Lung (tissue), 11 donors: ENCODE measurements at regions not wholly inside any gene's neighbourhood (a gene's known extent, or its start where the extent isn't known, plus 50 kb on each side); places are given as distances from the start of the nearest gene placed in this dataset.

Experiments
- ATAC-seq: fragments of 200-7000 bp; cut with Tn5 transposase; one replicate; pipeline ENCODE4 v1.9.1; 2020; ENCODE audit warnings: moderate number of reproducible peaks; ENCODE audit not compliant: insufficient read depth, low FRiP score
- DNase-seq, 3 donors: peaks; one replicate each; pipeline ENCODE4 v3.0.0-alpha.2; 2013 to 2017
- H3K27ac ChIP-seq, 2 donors: one replicate each; pipeline ENCODE4 v1.5.1; 2013; ENCODE audit warnings: mild to moderate bottlenecking in 2 of 2, moderate library complexity in 2 of 2, control low read depth in 1 of 2, inconsistent platforms in 1 of 2, low read depth in 1 of 2, low read length in 1 of 2
- H3K27me3 ChIP-seq, 3 donors: one replicate each; pipeline ENCODE4 v1.5.1; 2013; ENCODE audit warnings: low read length in 2 of 3; ENCODE audit not compliant: control insufficient read depth in 3 of 3, insufficient read depth in 3 of 3
- H3K36me3 ChIP-seq, 4 donors: one replicate each; pipeline ENCODE4 v1.5.1; 2013; ENCODE audit warnings: low read length in 4 of 4, mild to moderate bottlenecking in 1 of 4, moderate library complexity in 1 of 4; ENCODE audit not compliant: control insufficient read depth in 4 of 4, insufficient read depth in 4 of 4
- H3K4me1 ChIP-seq, 5 donors: one replicate each; pipeline ENCODE4 v1.5.1; 2013; ENCODE audit warnings: low read length in 5 of 5, mild to moderate bottlenecking in 2 of 5, moderate library complexity in 1 of 5; ENCODE audit not compliant: control insufficient read depth in 5 of 5, insufficient read depth in 5 of 5
- H3K4me3 ChIP-seq: one replicate; pipeline ENCODE4 v1.5.1; 2013; ENCODE audit warnings: mild to moderate bottlenecking, control low read depth, moderate library complexity
- H3K9ac ChIP-seq, 2 donors: one replicate each; pipeline ENCODE4 v1.5.1; 2013; ENCODE audit warnings: low read length in 2 of 2, control low read depth in 1 of 2; ENCODE audit not compliant: insufficient read depth in 1 of 2
- H3K9me3 ChIP-seq, 4 donors: one replicate each; pipeline ENCODE4 v1.5.1; 2013; ENCODE audit warnings: low read length in 3 of 4, mild to moderate bottlenecking in 1 of 4, moderate library complexity in 1 of 4; ENCODE audit not compliant: control insufficient read depth in 4 of 4, insufficient read depth in 3 of 4
- WGBS, 2 donors: extraction: QIAGEN DNeasy Blood & Tissue Kit; methylation state at CpG; one replicate each; pipeline ENCODE4 v1.1.7; 2013; 5-methylcytosine and 5-hydroxymethylcytosine counted together
- TF ChIP-seq, protein P1 (sequence below): IDR thresholded peaks from 2 replicates; pipeline ENCODE4 v1.5.1; 2012; ENCODE audit warnings: mild to moderate bottlenecking; ENCODE audit errors: control extremely low read depth, extremely low read depth
- donor health status: control.
- donor health status: control.
- donor health status: Bipolar disorder and iron deficiency.
- donor health status: healthy.
- donor health status: DM: yes; HTN: yes; CAD: no.

DNA sequence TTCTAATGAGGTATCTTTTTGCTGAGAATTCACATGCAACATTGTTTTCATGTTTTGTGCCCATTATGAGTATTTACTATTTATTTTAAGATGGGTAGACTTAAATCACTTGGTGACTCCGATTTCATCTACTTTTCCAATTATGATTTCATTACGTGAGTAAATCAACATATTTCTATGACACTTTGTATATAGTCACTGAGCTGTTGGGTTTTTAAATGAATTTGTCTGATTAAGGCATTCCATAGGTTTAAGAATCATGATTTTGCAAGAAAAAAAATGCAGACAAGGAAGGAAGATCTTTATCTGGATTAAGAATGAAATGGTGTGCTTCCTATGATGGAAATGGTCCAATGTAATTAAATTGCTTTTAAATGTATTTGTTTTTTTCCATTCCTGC is 661.9 kb downstream of the ANXA1 start:
- no peaks in the 10 kb centered on the region for H3K36me3 ChIP-seq
- DNase-seq = no peak
- WGBS, 2 donors = 87 to 88% methylated on average over 2 of the region's 2 CpGs

DNA sequence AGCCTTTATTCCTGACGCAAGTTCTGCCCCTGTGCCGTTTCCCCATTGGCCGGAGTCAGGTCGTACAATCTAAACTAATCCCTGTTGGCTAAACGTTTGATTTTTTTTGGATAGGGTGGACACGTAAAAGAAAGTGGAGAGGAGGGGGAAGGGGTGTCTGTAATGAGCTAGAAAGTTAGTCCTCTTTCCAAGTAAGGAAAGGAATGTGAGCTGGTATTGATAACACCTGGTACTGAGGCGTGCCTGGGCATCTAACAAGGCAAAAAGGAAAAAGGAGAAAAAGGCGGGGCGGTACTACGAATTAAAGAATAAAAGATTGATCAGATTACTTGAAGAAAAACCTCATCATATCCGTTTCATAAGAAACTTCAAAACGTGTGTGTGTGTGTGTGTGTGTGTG is 665.2 kb downstream of the ANXA1 start:
- no peak overlapping the region for H3K4me3 ChIP-seq
- H3K9me3 ChIP-seq = no peaks in the 10 kb centered on the region
- TF ChIP-seq, protein P1, sequence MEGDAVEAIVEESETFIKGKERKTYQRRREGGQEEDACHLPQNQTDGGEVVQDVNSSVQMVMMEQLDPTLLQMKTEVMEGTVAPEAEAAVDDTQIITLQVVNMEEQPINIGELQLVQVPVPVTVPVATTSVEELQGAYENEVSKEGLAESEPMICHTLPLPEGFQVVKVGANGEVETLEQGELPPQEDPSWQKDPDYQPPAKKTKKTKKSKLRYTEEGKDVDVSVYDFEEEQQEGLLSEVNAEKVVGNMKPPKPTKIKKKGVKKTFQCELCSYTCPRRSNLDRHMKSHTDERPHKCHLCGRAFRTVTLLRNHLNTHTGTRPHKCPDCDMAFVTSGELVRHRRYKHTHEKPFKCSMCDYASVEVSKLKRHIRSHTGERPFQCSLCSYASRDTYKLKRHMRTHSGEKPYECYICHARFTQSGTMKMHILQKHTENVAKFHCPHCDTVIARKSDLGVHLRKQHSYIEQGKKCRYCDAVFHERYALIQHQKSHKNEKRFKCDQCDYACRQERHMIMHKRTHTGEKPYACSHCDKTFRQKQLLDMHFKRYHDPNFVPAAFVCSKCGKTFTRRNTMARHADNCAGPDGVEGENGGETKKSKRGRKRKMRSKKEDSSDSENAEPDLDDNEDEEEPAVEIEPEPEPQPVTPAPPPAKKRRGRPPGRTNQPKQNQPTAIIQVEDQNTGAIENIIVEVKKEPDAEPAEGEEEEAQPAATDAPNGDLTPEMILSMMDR = no peak
- no peaks in the 10 kb centered on the region for H3K27me3 ChIP-seq
- H3K27ac ChIP-seq = no peak overlapping the region
- no peaks in the 10 kb centered on the region for H3K4me1 ChIP-seq
- WGBS, 2 donors = 70 to 72% methylated on average over 12 of the region's 12 CpGs
- DNase-seq (no peak), ATAC-seq (no peak)
- no peaks in the 10 kb centered on the region for H3K36me3 ChIP-seq
- no peak overlapping the region for H3K9ac ChIP-seq

More for the DNA sequence above, 661.9 kb downstream of the ANXA1 start:
- H3K27ac ChIP-seq = no peak overlapping the region
- TF ChIP-seq, protein P1 = no peak
- H3K27me3 ChIP-seq = no peaks in the 10 kb centered on the region
- no peak overlapping the region for H3K9ac ChIP-seq
- H3K4me3 ChIP-seq = no peak overlapping the region
- no peaks in the 10 kb centered on the region for H3K9me3 ChIP-seq
- ATAC-seq = no peak
- H3K4me1 ChIP-seq = no peaks in the 10 kb centered on the region

DNA sequence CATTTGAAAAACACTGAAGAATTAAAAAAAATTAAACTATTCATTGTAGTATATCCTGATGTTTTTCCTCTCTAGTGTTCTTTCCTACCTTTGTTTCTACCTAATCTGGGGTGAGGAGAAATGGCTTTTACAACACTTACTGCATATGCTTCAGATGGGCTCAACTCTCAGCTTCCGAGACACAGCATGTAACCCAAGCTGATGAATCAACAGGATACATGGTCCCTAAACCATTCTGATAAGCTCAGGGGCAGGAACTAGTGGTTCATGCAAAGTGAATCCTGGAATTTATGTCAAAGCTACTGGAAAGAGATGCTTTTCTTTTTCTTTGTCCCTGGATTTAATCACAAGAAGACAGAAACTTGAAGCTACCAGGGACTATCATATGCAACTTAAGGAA is 672.5 kb upstream of the RORB start:
- no peaks in the 10 kb centered on the region for H3K9me3 ChIP-seq
- WGBS, 2 donors = 53 to 77% methylated on average over 1 of the region's 1 CpG
- H3K4me3 ChIP-seq = no peak overlapping the region
- DNase-seq (no peak), ATAC-seq (no peak)
- no peaks in the 10 kb centered on the region for H3K4me1 ChIP-seq
- TF ChIP-seq, protein P1 = no peak
- H3K36me3 ChIP-seq = no peaks in the 10 kb centered on the region
- no peak overlapping the region for H3K27ac ChIP-seq
- H3K27me3 ChIP-seq = no peaks in the 10 kb centered on the region
- H3K9ac ChIP-seq = no peak overlapping the region

DNA sequence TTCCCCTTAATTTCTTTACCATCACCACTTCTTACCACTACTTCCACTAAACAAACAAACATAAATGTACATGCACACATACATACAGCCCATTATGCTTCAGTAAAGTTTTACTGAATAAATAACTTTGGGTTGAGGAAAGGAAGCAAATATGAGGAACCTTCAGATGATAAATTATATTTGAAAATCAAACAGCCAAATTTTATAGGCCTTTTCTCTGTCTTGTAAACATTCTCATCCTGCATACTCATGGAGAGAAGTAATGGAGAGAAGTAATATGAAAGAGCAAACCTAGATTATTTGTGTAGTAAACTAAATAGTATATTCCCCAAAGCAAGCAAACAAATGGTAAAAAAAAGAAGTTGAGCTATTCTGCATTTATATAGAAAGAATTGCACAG is 658.3 kb upstream of the RORB start:
- no peaks in the 10 kb centered on the region for H3K27me3 ChIP-seq
- no peak overlapping the region for H3K27ac ChIP-seq
- ATAC-seq (no peak), DNase-seq (no peak)
- no peak overlapping the region for H3K4me3 ChIP-seq
- no peaks in the 10 kb centered on the region for H3K4me1 ChIP-seq
- H3K9me3 ChIP-seq = no peaks in the 10 kb centered on the region
- no peak overlapping the region for H3K9ac ChIP-seq
- TF ChIP-seq, protein P1 = no peak
- no peaks in the 10 kb centered on the region for H3K36me3 ChIP-seq
